SK-MEL-5 (cell line): ENCODE measurements at regions not wholly inside any gene's neighbourhood (a gene's known extent, or its start where the extent isn't known, plus 50 kb on each side); places are given as distances from the start of the nearest gene placed in this dataset.

ENCODE experiments used
- DNase-seq: peaks from one replicate; pipeline ENCODE4 v3.0.0-alpha.2; 2016; ENCODE audit warnings: low read depth, low spot score
- in situ Hi-C: cut with HindIII; loops from 2 replicates; pipeline ENCODE4 v1.10.0; 2016; ENCODE audit warnings: low sequenced_read_pairs, high pct_unique_total_duplicates, low pct_unique_long_range_greater_than_20kb

GRCh38 chr18:27780061-27780745 is 396.7 kb downstream of the CDH2 start:
- in situ Hi-C loops: no loop called here

GRCh38 chr18:27778925-27779324 is 398.0 kb downstream of the CDH2 start:
- no peak for DNase-seq
- in situ Hi-C loops: no loop called here

More at GRCh38 chr18:27780061-27780745, 396.7 kb downstream of the CDH2 start:
- no peak for DNase-seq

- DNase-seq: peak; percentile 50
- in situ Hi-C loops: no loop called here
Measured at GRCh38 chr18:27778441-27778840, 398.5 kb downstream of the CDH2 start.

GRCh38 chr18:27772081-27772480 is 404.8 kb downstream of the CDH2 start:
- peak; percentile 90 for DNase-seq
- in situ Hi-C loops: no loop called here

- in situ Hi-C loops: no loop called here
- no peak for DNase-seq
Measured at GRCh38 chr18:27771571-27771970, 405.4 kb downstream of the CDH2 start.

GRCh38 chr18:27769152-27769551 is 407.8 kb downstream of the CDH2 start:
- in situ Hi-C loops: no loop called here

GRCh38 chr18:27763936-27764335 is 413.0 kb downstream of the CDH2 start:
- no peak for DNase-seq
- in situ Hi-C loops: no loop called here

More at GRCh38 chr18:27769152-27769551, 407.8 kb downstream of the CDH2 start:
- DNase-seq: no peak

GRCh38 chr18:27763341-27763740 is 413.6 kb downstream of the CDH2 start:
- no peak for DNase-seq
- in situ Hi-C loops: no loop called here

GRCh38 chr18:27762054-27762453 is 414.9 kb downstream of the CDH2 start:
- in situ Hi-C loops: no loop called here
- DNase-seq: no peak

GRCh38 chr18:27752944-27753343 is 424.0 kb downstream of the CDH2 start:
- in situ Hi-C loops: no loop called here
- DNase-seq: no peak

- in situ Hi-C loops: no loop called here
Measured at GRCh38 chr18:27750923-27751322, 426.0 kb downstream of the CDH2 start.

GRCh38 chr18:27750014-27750413 is 426.9 kb downstream of the CDH2 start:
- DNase-seq: peak; percentile 74
- in situ Hi-C loops: no loop called here

More at GRCh38 chr18:27750923-27751322, 426.0 kb downstream of the CDH2 start:
- DNase-seq: no peak

GRCh38 chr18:27749194-27749593 is 427.7 kb downstream of the CDH2 start:
- DNase-seq: no peak
- in situ Hi-C loops: no loop called here

- in situ Hi-C loops: no loop called here
- peak; percentile 25 for DNase-seq
Measured at GRCh38 chr18:27746241-27746640, 430.7 kb downstream of the CDH2 start.

- in situ Hi-C loops: no loop called here
- DNase-seq: no peak
Measured at GRCh38 chr18:27735117-27735516, 441.8 kb downstream of the CDH2 start.

- in situ Hi-C loops: no loop called here
- DNase-seq: no peak
Measured at GRCh38 chr18:27731211-27731610, 445.7 kb downstream of the CDH2 start.

GRCh38 chr18:27728659-27729058 is 448.3 kb downstream of the CDH2 start:
- in situ Hi-C loops: no loop called here
- DNase-seq: no peak

- in situ Hi-C loops: no loop called here
- DNase-seq: no peak
Measured at GRCh38 chr18:27724362-27724761, 452.6 kb downstream of the CDH2 start.

- in situ Hi-C loops: no loop called here
- DNase-seq: no peak
Measured at GRCh38 chr18:27723168-27723567, 453.8 kb downstream of the CDH2 start.

- DNase-seq: no peak
- in situ Hi-C loops: no loop called here
Measured at GRCh38 chr18:27719680-27720079, 457.2 kb downstream of the CDH2 start.
